H9 (cell line): ENCODE measurements at regions not wholly inside any gene's neighbourhood (a gene's known extent, or its start where the extent isn't known, plus 50 kb on each side); places are given as distances from the start of the nearest gene placed in this dataset.

Source experiments
- DNase-seq: peaks from one replicate; pipeline ENCODE4 v3.0.0-alpha.2; 2017
- H2AFZ ChIP-seq: one replicate; pipeline ENCODE4 v1.6.1; 2013; ENCODE audit warnings: mild to moderate bottlenecking, low read length, control low read depth, moderate library complexity
- H2AK5ac ChIP-seq: 2 replicates; pipeline ENCODE4 v1.6.1; 2013; ENCODE audit warnings: low read length, control low read depth, mixed read lengths; ENCODE audit not compliant: insufficient read length
- H2BK120ac ChIP-seq: one replicate; pipeline ENCODE4 v1.6.1; 2013; ENCODE audit warnings: low read depth, mild to moderate bottlenecking, low read length, control low read depth, inconsistent platforms; ENCODE audit not compliant: poor library complexity, severe bottlenecking
- H2BK12ac ChIP-seq: 2 replicates; pipeline ENCODE4 v1.6.1; 2013; ENCODE audit warnings: low read length, control low read depth, mixed read lengths, low read depth; ENCODE audit not compliant: insufficient read length
- H2BK15ac ChIP-seq: 2 replicates; pipeline ENCODE4 v1.6.1; 2013; ENCODE audit warnings: low read depth, low read length, control low read depth
- H2BK20ac ChIP-seq: one replicate; pipeline ENCODE4 v1.6.1; 2013; ENCODE audit warnings: low read depth, mild to moderate bottlenecking, low read length, control low read depth, inconsistent platforms; ENCODE audit not compliant: poor library complexity, severe bottlenecking
- H2BK5ac ChIP-seq: 2 replicates; pipeline ENCODE4 v1.6.1; 2013; ENCODE audit warnings: low read length, control low read depth, mixed read lengths; ENCODE audit not compliant: insufficient read length
- H3K14ac ChIP-seq: 2 replicates; pipeline ENCODE4 v1.6.1; 2013; ENCODE audit warnings: low read length, control low read depth; ENCODE audit not compliant: insufficient read depth
- H3K18ac ChIP-seq: 2 replicates; pipeline ENCODE4 v1.6.1; 2013; ENCODE audit warnings: low read depth, mild to moderate bottlenecking, mixed read lengths, low read length, control low read depth; ENCODE audit not compliant: insufficient read length
- H3K23ac ChIP-seq: 2 replicates; pipeline ENCODE4 v1.6.1; 2013; ENCODE audit warnings: low read length, control low read depth, mixed read lengths, low read depth; ENCODE audit not compliant: insufficient read length
- H3K23me2 ChIP-seq: 2 replicates; pipeline ENCODE4 v1.6.1; 2013; ENCODE audit warnings: low read depth, mild to moderate bottlenecking, mixed read lengths, low read length, control low read depth; ENCODE audit not compliant: insufficient read length, poor library complexity, severe bottlenecking
- H3K27ac ChIP-seq: 2 replicates; pipeline ENCODE4 v1.5.1; 2013; ENCODE audit warnings: low read length, control low read depth, mixed read lengths, low read depth; ENCODE audit not compliant: insufficient read length
- H3K27me3 ChIP-seq: 2 replicates; pipeline ENCODE4 v1.6.1; 2013; ENCODE audit warnings: low read length, control low read depth, inconsistent platforms; ENCODE audit not compliant: insufficient read depth
- H3K4ac ChIP-seq: 2 replicates; pipeline ENCODE4 v1.6.1; 2013; ENCODE audit warnings: low read depth, mild to moderate bottlenecking, control low read depth, inconsistent platforms, low read length, moderate library complexity
- H3K4me1 ChIP-seq: 2 replicates; pipeline ENCODE4 v1.6.1; 2013; ENCODE audit warnings: low read length, control low read depth, inconsistent platforms; ENCODE audit not compliant: insufficient read depth
- H3K4me2 ChIP-seq: 2 replicates; pipeline ENCODE4 v1.6.1; 2013; ENCODE audit warnings: low read length, control low read depth, mixed read lengths; ENCODE audit not compliant: insufficient read length, insufficient read depth
- H3K56ac ChIP-seq: 2 replicates; pipeline ENCODE4 v1.6.1; 2013; ENCODE audit warnings: low read depth, mild to moderate bottlenecking, mixed read lengths, low read length, control low read depth; ENCODE audit not compliant: insufficient read length
- H3K79me1 ChIP-seq: 2 replicates; pipeline ENCODE4 v1.6.1; 2013; ENCODE audit warnings: low read depth, mild to moderate bottlenecking, moderate library complexity, low read length, control low read depth, inconsistent platforms; ENCODE audit not compliant: insufficient read depth, poor library complexity, severe bottlenecking
- H3K79me2 ChIP-seq: 2 replicates; pipeline ENCODE4 v1.6.1; 2013; ENCODE audit warnings: low read length, control low read depth, inconsistent platforms; ENCODE audit not compliant: insufficient read depth
- H3K9ac ChIP-seq: 2 replicates; pipeline ENCODE4 v1.6.1; 2013; ENCODE audit warnings: low read length, control low read depth, mixed read lengths; ENCODE audit not compliant: insufficient read length; ENCODE audit errors: extremely low read depth
- H3K9me3 ChIP-seq: one replicate; pipeline ENCODE4 v1.6.1; 2013; ENCODE audit warnings: low read depth, low read length, inconsistent platforms; ENCODE audit not compliant: control insufficient read depth
- H3T11ph ChIP-seq: one replicate; pipeline ENCODE4 v1.6.1; 2013; ENCODE audit warnings: mild to moderate bottlenecking, low read length, control low read depth, inconsistent platforms
- H4K20me1 ChIP-seq: one replicate; pipeline ENCODE4 v1.6.1; 2013; ENCODE audit not compliant: control insufficient read depth, insufficient read length, insufficient read depth
- H4K5ac ChIP-seq: 2 replicates; pipeline ENCODE4 v1.6.1; 2013; ENCODE audit warnings: low read depth, mild to moderate bottlenecking, mixed read lengths, low read length, control low read depth; ENCODE audit not compliant: insufficient read length
- H4K8ac ChIP-seq: replicated peaks from 2 replicates; pipeline ENCODE4 v1.6.1; 2013; ENCODE audit warnings: low read length, control low read depth, mixed read lengths, low read depth; ENCODE audit not compliant: insufficient read length
- H4K91ac ChIP-seq: 2 replicates; pipeline ENCODE4 v1.6.1; 2013; ENCODE audit warnings: low read depth, mild to moderate bottlenecking, moderate library complexity, mixed read lengths, low read length, control low read depth; ENCODE audit not compliant: insufficient read length
- H3K27ac Mint-ChIP-seq, 3 experiments: 2 replicates in 2 of 3; 3 replicates in 1 of 3; pipeline ENCODE4 v1.8.0; 2020 to 2021; ENCODE audit warnings: mixed read lengths in 3 of 3, mild to moderate bottlenecking in 1 of 3, moderate library complexity in 1 of 3
- H3K27me3 Mint-ChIP-seq: 2 replicates; pipeline ENCODE4 v1.8.0; 2021; ENCODE audit warnings: low read depth, mild to moderate bottlenecking, moderate library complexity, mixed read lengths
- H3K36me3 Mint-ChIP-seq, 3 experiments: 2 replicates in 2 of 3; 3 replicates in 1 of 3; pipeline ENCODE4 v1.8.0; 2020 to 2021; ENCODE audit warnings: low read depth in 3 of 3, mixed read lengths in 3 of 3; ENCODE audit not compliant: insufficient read depth in 1 of 3
- H3K4me1 Mint-ChIP-seq, 2 experiments: 2 replicates each; pipeline ENCODE4 v1.8.0; 2020; ENCODE audit warnings: mixed read lengths in 2 of 2
- H3K4me3 Mint-ChIP-seq, 2 experiments: 2 replicates in 1 of 2; 3 replicates in 1 of 2; pipeline ENCODE4 v1.8.0; 2020 to 2021; ENCODE audit warnings: mild to moderate bottlenecking in 2 of 2, mixed read lengths in 2 of 2, moderate library complexity in 1 of 2
- H3K9me3 Mint-ChIP-seq, 2 experiments: 2 replicates in 1 of 2; 3 replicates in 1 of 2; pipeline ENCODE4 v1.8.0; 2020; ENCODE audit warnings: mild to moderate bottlenecking in 2 of 2, mixed read lengths in 2 of 2, moderate library complexity in 1 of 2
- WGBS: extraction: QIAGEN DNeasy Blood & Tissue Kit; methylation state at CpG from one replicate; pipeline ENCODE4 v1.1.7; 2013; ENCODE audit warnings: missing lambda C conversion rate, low lambda C conversion rate, mixed read lengths; ENCODE audit not compliant: insufficient read length; ENCODE audit errors: extremely low coverage; 5-methylcytosine and 5-hydroxymethylcytosine counted together
- TF ChIP-seq, protein P1 (sequence below): fragments of 200-600 bp; sonication (generic); conservative IDR thresholded peaks from 3 replicates; pipeline ENCODE4 v1.8.0; 2021; ENCODE audit warnings: antibody characterized with exemption, mild to moderate bottlenecking

DNA sequence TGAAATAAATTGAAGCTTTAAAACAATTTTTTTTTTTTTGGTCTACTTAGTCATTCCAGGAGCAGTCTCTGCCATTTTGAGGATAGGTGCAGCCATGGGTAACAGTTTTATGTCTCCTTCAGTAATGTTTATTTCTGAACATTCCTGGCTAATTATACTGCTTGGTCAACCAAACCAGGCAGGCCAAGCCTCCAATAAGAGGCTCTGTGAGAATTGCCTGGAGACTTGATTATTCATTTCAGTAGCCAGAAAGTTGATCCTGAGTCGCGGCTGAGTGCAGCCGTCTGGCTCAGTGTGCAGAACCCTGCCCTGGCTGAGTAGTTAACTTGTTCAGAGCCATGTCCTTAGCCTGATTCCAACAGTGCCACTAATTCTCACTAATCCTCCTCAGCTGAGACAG is 364.0 kb upstream of the FAT3 start:
- Histone ChIP-seq H2BK15ac (no peak overlapping the region), H2AK5ac (no peak overlapping the region), H2AFZ (no peak overlapping the region), H3K27me3 (no peaks in the 10 kb centered on the region), H2BK5ac (no peak overlapping the region), H3K56ac (no peak overlapping the region), H2BK120ac (no peak overlapping the region), H4K91ac (no peak overlapping the region), H3K9ac (no peak overlapping the region), H3K79me2 (no peaks in the 10 kb centered on the region), H3T11ph (no peak overlapping the region), H4K5ac (no peak overlapping the region), H3K23ac (no peak overlapping the region), H4K20me1 (no peaks in the 10 kb centered on the region), H3K4me1 (no peaks in the 10 kb centered on the region), H4K8ac (no peak overlapping the region), H3K14ac (no peak overlapping the region), H3K27ac (no peak overlapping the region), H2BK12ac (no peak overlapping the region), H2BK20ac (no peak overlapping the region), H3K4ac (no peak overlapping the region), H3K79me1 (no peaks in the 10 kb centered on the region), H3K18ac (no peak overlapping the region), H3K23me2 (no peaks in the 10 kb centered on the region), H3K9me3 (no peaks in the 10 kb centered on the region), H3K4me2 (no peak overlapping the region)
- no peaks in the 10 kb centered on the region for H3K27me3 Mint-ChIP-seq
- no peaks in the 10 kb centered on the region for H3K9me3 Mint-ChIP-seq
- no peaks in the 10 kb centered on the region for H3K4me1 Mint-ChIP-seq
- H3K36me3 Mint-ChIP-seq: no peaks in the 10 kb centered on the region
- H3K4me3 Mint-ChIP-seq: no peak overlapping the region
- 0 out of 7 replicates have a peak overlapping the region, but pooled peaks of 1 of the 3 experiments have one; percentile 37 for H3K27ac Mint-ChIP-seq
- DNase-seq: no peak
- TF ChIP-seq, protein P1, sequence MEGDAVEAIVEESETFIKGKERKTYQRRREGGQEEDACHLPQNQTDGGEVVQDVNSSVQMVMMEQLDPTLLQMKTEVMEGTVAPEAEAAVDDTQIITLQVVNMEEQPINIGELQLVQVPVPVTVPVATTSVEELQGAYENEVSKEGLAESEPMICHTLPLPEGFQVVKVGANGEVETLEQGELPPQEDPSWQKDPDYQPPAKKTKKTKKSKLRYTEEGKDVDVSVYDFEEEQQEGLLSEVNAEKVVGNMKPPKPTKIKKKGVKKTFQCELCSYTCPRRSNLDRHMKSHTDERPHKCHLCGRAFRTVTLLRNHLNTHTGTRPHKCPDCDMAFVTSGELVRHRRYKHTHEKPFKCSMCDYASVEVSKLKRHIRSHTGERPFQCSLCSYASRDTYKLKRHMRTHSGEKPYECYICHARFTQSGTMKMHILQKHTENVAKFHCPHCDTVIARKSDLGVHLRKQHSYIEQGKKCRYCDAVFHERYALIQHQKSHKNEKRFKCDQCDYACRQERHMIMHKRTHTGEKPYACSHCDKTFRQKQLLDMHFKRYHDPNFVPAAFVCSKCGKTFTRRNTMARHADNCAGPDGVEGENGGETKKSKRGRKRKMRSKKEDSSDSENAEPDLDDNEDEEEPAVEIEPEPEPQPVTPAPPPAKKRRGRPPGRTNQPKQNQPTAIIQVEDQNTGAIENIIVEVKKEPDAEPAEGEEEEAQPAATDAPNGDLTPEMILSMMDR: no peak
- no CpG with 5 or more reads among the region's 3 CpGs for WGBS
